H1 (cell line): ENCODE measurements at regions not wholly inside any gene's neighbourhood (a gene's known extent, or its start where the extent isn't known, plus 50 kb on each side); places are given as distances from the start of the nearest gene placed in this dataset.

Experiments used
- RBBP5 ChIP-seq: IDR thresholded peaks from 2 replicates; pipeline ENCODE4 v1.7.1; 2012; ENCODE audit warnings: low read depth, mild to moderate bottlenecking, inconsistent platforms, low read length, moderate library complexity, borderline replicate concordance
- TCF12 ChIP-seq: IDR thresholded peaks from 2 replicates; pipeline ENCODE4 v1.6.1; 2011; ENCODE audit warnings: low read depth, mild to moderate bottlenecking, low read length

DNA sequence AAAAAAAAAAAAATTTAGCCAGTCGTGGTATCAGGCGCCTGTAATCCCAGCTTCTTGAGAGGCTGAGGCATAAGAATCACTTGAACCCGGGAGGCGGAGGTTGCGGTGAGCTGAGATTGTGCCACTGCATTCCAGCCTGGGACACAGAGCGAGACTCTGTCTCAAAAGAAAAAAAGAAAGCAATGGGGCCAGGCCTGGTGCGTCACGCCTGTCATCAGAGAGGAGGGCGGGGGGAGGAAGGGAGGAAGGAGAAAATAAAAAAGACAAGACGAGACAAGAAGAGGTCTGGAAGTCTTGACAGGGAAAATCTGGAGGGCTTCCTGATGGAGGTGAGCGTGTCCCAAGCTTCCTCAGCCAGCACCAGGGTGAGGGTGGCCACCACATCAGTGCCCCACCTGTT, 54.9 kb upstream of the PTPRS start (continued):
- TF ChIP-seq TCF12 = no peak
- TF ChIP-seq RBBP5 = no peak
